HepG2 (cell line): ENCODE measurements at regions not wholly inside any gene's neighbourhood (a gene's known extent, or its start where the extent isn't known, plus 50 kb on each side); places are given as distances from the start of the nearest gene placed in this dataset.
A peak's percentile ranks its signal among the peaks of the same experiment; 100 is the strongest.

ENCODE experiments used
- ATAC-seq: fragments of 200-7000 bp; cut with Tn5 transposase; 3 replicates; pipeline ENCODE4 v1.9.1; 2020; ENCODE audit warnings: mild to moderate bottlenecking, moderate library complexity
- BruUV-seq: library from RNA; stranded (reverse); fragments of 400-500 nt; replicated peaks from 2 replicates; lab custom pipeline; 2021; lab: Mats Ljungman, UMichigan
- CTCF ChIA-PET: fragments of 300-600 bp; formaldehyde crosslinking; extraction: SDS; loops from one replicate; lab custom pipeline; 2021; ENCODE audit warnings: low total read pairs, inconsistent platforms, low intra/inter-chr PET ratio; lab: Yijun Ruan, JAX
- POLR2A ChIA-PET: fragments of 350-600 bp; sonication (Branson Sonifier 250); formaldehyde crosslinking; loops from one replicate; lab custom pipeline; 2020; ENCODE audit warnings: antibody characterized with exemption, inconsistent platforms; lab: Yijun Ruan, JAX
- DNase-seq: peaks from one replicate; pipeline ENCODE4 v3.0.0-alpha.2; 2015; ENCODE audit warnings: low spot score
- FAIRE-seq: peaks from 3 replicates; lab custom pipeline; 2011; peaks lifted over from hg19 to GRCh38; lab: Jason Lieb, UNC
- H2AFZ ChIP-seq: one replicate; pipeline ENCODE4 v1.6.1; 2011; ENCODE audit warnings: low read length, inconsistent platforms
- H3K27ac ChIP-seq: fragments of 300-600 bp; 3 replicates; pipeline ENCODE4 v1.8.0; 2011; ENCODE audit warnings: mixed run types, mild to moderate bottlenecking, mixed read lengths, low read length, inconsistent platforms; ENCODE audit not compliant: insufficient read depth; ENCODE audit errors: extremely low read length
- H3K27me3 ChIP-seq, 2 experiments: fragments of 200-600 bp in 1 of 2; 2 replicates in 1 of 2; 3 replicates in 1 of 2; pipeline versions ENCODE4 v1.6.0 to v1.8.0; 2011; ENCODE audit warnings: low read length in 2 of 2, mild to moderate bottlenecking in 2 of 2, moderate library complexity in 2 of 2, inconsistent platforms in 1 of 2; ENCODE audit not compliant: insufficient read depth in 2 of 2, control insufficient read depth in 1 of 2
- H3K36me3 ChIP-seq, 2 experiments: fragments of 200-600 bp in 1 of 2; replicated peaks in 1 of 2; 2 replicates in 1 of 2; 3 replicates in 1 of 2; pipeline versions ENCODE4 v1.5.1 to v1.8.0; 2011; ENCODE audit warnings: low read length in 2 of 2, inconsistent platforms in 1 of 2; ENCODE audit not compliant: insufficient read depth in 2 of 2, control insufficient read depth in 1 of 2
- H3K4me1 ChIP-seq: 2 replicates; pipeline ENCODE4 v1.5.1; 2012; ENCODE audit warnings: low read length, inconsistent platforms; ENCODE audit not compliant: insufficient read depth
- H3K4me2 ChIP-seq: 2 replicates; pipeline ENCODE4 v1.6.0; 2011; ENCODE audit warnings: low read depth, low read length, inconsistent platforms
- H3K4me3 ChIP-seq, 3 experiments: fragments of 200-600 bp in 1 of 3; sonication (generic), shearing (Covaris generic) in 1 of 3; replicated peaks in 1 of 3; 2 replicates each; pipeline ENCODE4 v1.5.1; 2011 to 2016; ENCODE audit warnings: low read length in 3 of 3, inconsistent platforms in 2 of 3, low read depth in 2 of 3, mild to moderate bottlenecking in 2 of 3, control low read depth in 1 of 3, mixed read lengths in 1 of 3; ENCODE audit not compliant: insufficient read depth in 1 of 3
- H3K79me2 ChIP-seq: one replicate; pipeline ENCODE4 v1.6.1; 2011; ENCODE audit warnings: low read length, inconsistent platforms; ENCODE audit not compliant: insufficient read depth
- H3K9ac ChIP-seq: 2 replicates; pipeline ENCODE4 v1.6.0; 2011; ENCODE audit warnings: mild to moderate bottlenecking, low read depth, low read length, inconsistent platforms; ENCODE audit not compliant: insufficient read depth
- H3K9me3 ChIP-seq: 2 replicates; pipeline ENCODE4 v1.5.1; 2012; ENCODE audit warnings: mild to moderate bottlenecking, low read length
- H4K20me1 ChIP-seq: 2 replicates; pipeline ENCODE4 v1.6.0; 2011; ENCODE audit warnings: inconsistent platforms, mild to moderate bottlenecking, low read length, moderate library complexity; ENCODE audit not compliant: insufficient read depth
- CEBPB ChIP-seq: IDR thresholded peaks from 2 replicates; pipeline ENCODE4 v1.6.1; 2011; ENCODE audit warnings: low read depth, low read length, improper control_type of control experiment, borderline replicate concordance
- FOXK1 ChIP-seq: sonication (generic); formaldehyde crosslinking; IDR thresholded peaks from 2 replicates; pipeline ENCODE4 v1.4.0; 2020; ENCODE audit warnings: low read depth, missing genetic modification reagents, borderline replicate concordance
- NKX3-1 ChIP-seq: sonication (generic); formaldehyde crosslinking; IDR thresholded peaks from 2 replicates; pipeline ENCODE4 v1.5.0; 2020; ENCODE audit warnings: missing genetic modification reagents
- PPARG ChIP-seq: conservative IDR thresholded peaks from 2 replicates; pipeline ENCODE4 v1.6.1; 2016; ENCODE audit warnings: missing biosample characterization, missing genetic modification reagents
- RARA ChIP-seq: IDR thresholded peaks from 2 replicates; pipeline ENCODE4 v1.6.1; 2016; ENCODE audit warnings: missing genetic modification reagents, missing compliant biosample characterization
- SOX13 ChIP-seq, 3 experiments: fragments of 450-650 bp in 1 of 3; sonication (generic) in 1 of 3; formaldehyde crosslinking in 1 of 3; IDR thresholded peaks in 2 of 3; conservative IDR thresholded peaks in 1 of 3; 2 replicates each; pipeline versions ENCODE4 v1.5.0 to v1.6.1; 2016 to 2020; ENCODE audit warnings: antibody characterized with exemption in 1 of 3, mild to moderate bottlenecking in 1 of 3, missing compliant biosample characterization in 1 of 3, missing genetic modification reagents in 1 of 3, moderate library complexity in 1 of 3
- ZNF20 ChIP-seq: sonication (generic); formaldehyde crosslinking; IDR thresholded peaks from 2 replicates; pipeline ENCODE4 v1.4.0; 2020; ENCODE audit warnings: mild to moderate bottlenecking, moderate library complexity, missing genetic modification reagents
- ZNF589 ChIP-seq: sonication (generic); formaldehyde crosslinking; conservative IDR thresholded peaks from 2 replicates; pipeline ENCODE4 v1.8.0; 2022; ENCODE audit warnings: mild to moderate bottlenecking, moderate library complexity, missing genetic modification reagents
- ZNF816 ChIP-seq: sonication (generic); formaldehyde crosslinking; IDR thresholded peaks from 2 replicates; pipeline ENCODE4 v1.8.0; 2022; ENCODE audit warnings: missing genetic modification reagents, mild to moderate bottlenecking, borderline replicate concordance
- WGBS: methylation state at CpG from one replicate; pipeline ENCODE4 v1.1.6; 2017; ENCODE audit warnings: low lambda C conversion rate; 5-methylcytosine and 5-hydroxymethylcytosine counted together
- in situ Hi-C: cut with HindIII; loops from 2 replicates; pipeline ENCODE4 v1.10.0; 2017; ENCODE audit warnings: low pct_unique_long_range_greater_than_20kb; ENCODE audit not compliant: extremely low pct_ligation_motif_present
- intact Hi-C: fragments of 100-400 bp; cut with micrococcal nuclease; formaldehyde crosslinking; loops from one replicate; pipeline ENCODE4 v1.10.0; 2022; ENCODE audit not compliant: unreplicated experiment
- TF ChIP-seq, protein P1 (sequence below): sonication (generic); formaldehyde crosslinking; IDR thresholded peaks from 2 replicates; pipeline ENCODE4 v1.5.1; 2020; ENCODE audit warnings: missing genetic modification reagents, mild to moderate bottlenecking, borderline replicate concordance

DNA sequence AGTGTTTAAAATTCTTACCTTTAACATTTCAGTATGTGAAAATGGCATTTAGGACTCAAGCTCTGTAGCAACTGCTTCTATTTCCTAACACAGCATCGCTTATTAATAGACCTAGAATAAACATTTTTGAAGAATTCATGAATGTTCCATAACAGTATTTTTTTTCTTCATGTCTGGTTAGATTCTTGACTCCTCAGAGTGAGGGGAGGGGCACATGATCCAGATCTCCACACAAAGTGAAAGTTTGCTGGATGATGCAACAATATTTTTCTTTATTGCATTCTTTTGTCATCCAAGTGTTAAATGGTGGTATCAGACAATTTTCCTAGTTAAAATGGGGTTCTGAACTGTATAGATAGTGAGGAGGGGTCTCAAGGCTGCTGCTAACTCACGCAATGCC, 130.8 kb upstream of the MAN2A1 start:
- 49% methylated on average over 2 of the region's 2 CpGs for WGBS
- Histone ChIP-seq H3K4me2 (no peak overlapping the region), H4K20me1 (no peaks in the 10 kb centered on the region), H3K9ac (no peak overlapping the region), H3K79me2 (no peaks in the 10 kb centered on the region), H3K4me3 (no peak overlapping the region), H3K4me1 (no peaks in the 10 kb centered on the region), H2AFZ (no peak overlapping the region), H3K9me3 (no peaks in the 10 kb centered on the region), H3K27ac (no peak overlapping the region), H3K27me3 (no peaks in the 10 kb centered on the region), H3K36me3 (no peaks in the 10 kb centered on the region)
- BruUV-seq = no TSS peak
- FAIRE-seq (no peak), ATAC-seq (no peak), DNase-seq (no peak)
- intact Hi-C loops (no loop called here), in situ Hi-C loops (no loop called here)
- CTCF ChIA-PET = no interaction called here
- POLR2A ChIA-PET = no interaction called here
- TF ChIP-seq CEBPB = peak; percentile 48; the same call in 1 of the 2 replicates
- no peak for TF ChIP-seq FOXK1 (CRISPR knock-in tag)

DNA sequence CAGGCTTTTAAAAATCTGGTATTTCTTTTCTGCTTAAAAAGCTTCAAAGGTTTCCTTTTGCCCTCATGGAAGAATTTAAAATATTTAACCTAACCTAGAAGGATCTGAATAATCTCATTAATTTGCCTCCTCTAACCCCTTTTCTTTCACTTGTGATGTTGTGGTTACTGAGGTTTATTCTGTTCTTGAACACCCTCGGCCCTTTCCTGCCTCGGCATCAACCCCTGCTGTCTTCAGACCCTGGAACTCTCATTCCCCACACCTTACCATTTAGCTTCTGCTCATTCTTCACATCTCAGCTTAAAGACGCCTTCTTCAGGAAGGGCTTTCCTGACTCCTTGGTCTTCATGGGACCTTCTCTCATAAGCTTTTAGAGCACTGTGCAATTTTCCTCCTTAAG, 131.4 kb upstream of the MAN2A1 start:
- no peak for ATAC-seq
- no TSS peak for BruUV-seq
- no peak for DNase-seq
- in situ Hi-C loops = no loop called here
- Histone ChIP-seq H3K27me3 (no peaks in the 10 kb centered on the region), H3K36me3 (no peaks in the 10 kb centered on the region), H3K4me2 (no peak overlapping the region), H2AFZ (no peak overlapping the region), H3K79me2 (no peaks in the 10 kb centered on the region), H4K20me1 (no peaks in the 10 kb centered on the region), H3K9me3 (no peaks in the 10 kb centered on the region), H3K9ac (no peak overlapping the region), H3K27ac (no peak overlapping the region), H3K4me3 (no peak overlapping the region), H3K4me1 (no peaks in the 10 kb centered on the region)
- CTCF ChIA-PET = no interaction called here
- intact Hi-C loops = no loop called here
- POLR2A ChIA-PET = no interaction called here
- TF ChIP-seq ZNF816 (CRISPR knock-in tag) (no peak), ZNF589 (CRISPR knock-in tag) (no peak), RARA (CRISPR knock-in tag) (no peak), NKX3-1 (no peak), ZNF20 (CRISPR knock-in tag) (no peak), PPARG (CRISPR knock-in tag) (no peak), SOX13 (IDR thresholded peaks at IDR 0.05) (no peak), SOX13 (CRISPR knock-in tag; conservative IDR thresholded peaks at IDR 0.05 in 1 of 2, IDR thresholded peaks at IDR 0.05 in 1 of 2) (no peak)
- TF ChIP-seq, protein P1, sequence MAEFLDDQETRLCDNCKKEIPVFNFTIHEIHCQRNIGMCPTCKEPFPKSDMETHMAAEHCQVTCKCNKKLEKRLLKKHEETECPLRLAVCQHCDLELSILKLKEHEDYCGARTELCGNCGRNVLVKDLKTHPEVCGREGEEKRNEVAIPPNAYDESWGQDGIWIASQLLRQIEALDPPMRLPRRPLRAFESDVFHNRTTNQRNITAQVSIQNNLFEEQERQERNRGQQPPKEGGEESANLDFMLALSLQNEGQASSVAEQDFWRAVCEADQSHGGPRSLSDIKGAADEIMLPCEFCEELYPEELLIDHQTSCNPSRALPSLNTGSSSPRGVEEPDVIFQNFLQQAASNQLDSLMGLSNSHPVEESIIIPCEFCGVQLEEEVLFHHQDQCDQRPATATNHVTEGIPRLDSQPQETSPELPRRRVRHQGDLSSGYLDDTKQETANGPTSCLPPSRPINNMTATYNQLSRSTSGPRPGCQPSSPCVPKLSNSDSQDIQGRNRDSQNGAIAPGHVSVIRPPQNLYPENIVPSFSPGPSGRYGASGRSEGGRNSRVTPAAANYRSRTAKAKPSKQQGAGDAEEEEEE (CRISPR knock-in tag) = no peak
- WGBS = 13% methylated on average over 3 of the region's 3 CpGs
- no peak for FAIRE-seq
